Skeletal muscle satellite cell (primary cell): ENCODE measurements at regions not wholly inside any gene's neighbourhood (a gene's known extent, or its start where the extent isn't known, plus 50 kb on each side); places are given as distances from the start of the nearest gene placed in this dataset.
"Not testable (repeated sequence)": the region's sequence is repeated elsewhere in the genome, so short reads cannot be mapped to it uniquely, and the experiment has no call there.

ENCODE experiments used
- H3K27me3 ChIP-seq: 2 replicates; pipeline ENCODE4 v1.7.0; 2013; ENCODE audit warnings: low read length; ENCODE audit not compliant: control insufficient read depth, insufficient read depth
- H3K36me3 ChIP-seq: 2 replicates; pipeline ENCODE4 v1.7.0; 2013; ENCODE audit warnings: mild to moderate bottlenecking, control low read depth, low read length; ENCODE audit not compliant: insufficient read depth
- H3K4me1 ChIP-seq: 2 replicates; pipeline ENCODE4 v1.7.0; 2013; ENCODE audit warnings: low read length; ENCODE audit not compliant: control insufficient read depth, insufficient read depth
- H3K4me2 ChIP-seq: 2 replicates; pipeline ENCODE4 v1.7.0; 2013; ENCODE audit warnings: mild to moderate bottlenecking, low read length
- H3K4me3 ChIP-seq: 2 replicates; pipeline ENCODE4 v1.7.0; 2013; ENCODE audit warnings: low read length
- H3K9ac ChIP-seq: 2 replicates; pipeline ENCODE4 v1.7.0; 2013; ENCODE audit warnings: mild to moderate bottlenecking, low read depth, low read length, moderate library complexity
- H3K9me3 ChIP-seq: replicated peaks from 2 replicates; pipeline ENCODE4 v1.7.0; 2013; ENCODE audit warnings: mild to moderate bottlenecking, control low read depth, low read length

DNA sequence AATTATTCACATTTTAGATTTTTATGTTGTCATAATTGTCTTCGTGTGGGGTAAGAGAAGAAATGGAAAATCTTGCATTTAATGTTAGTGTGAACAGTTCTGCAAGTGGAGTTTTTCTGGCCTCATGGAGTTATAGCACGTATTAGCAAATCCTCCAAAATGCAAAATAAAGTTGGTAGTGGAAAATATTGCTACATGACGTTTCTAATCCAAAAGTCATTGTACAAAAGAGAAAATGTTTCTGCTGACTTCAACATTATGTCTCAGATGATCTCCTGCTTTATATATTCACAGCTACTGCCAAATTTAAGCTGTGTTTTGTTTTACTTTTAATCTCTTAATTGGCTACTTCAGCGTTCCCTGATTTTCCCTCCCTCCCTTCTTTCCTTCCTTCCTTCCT, 1804.0 kb upstream of the RAG2 start:
- no peaks in the 10 kb centered on the region for H3K27me3 ChIP-seq
- H3K36me3 ChIP-seq = no peaks in the 10 kb centered on the region
- H3K4me3 ChIP-seq = no peak overlapping the region

DNA sequence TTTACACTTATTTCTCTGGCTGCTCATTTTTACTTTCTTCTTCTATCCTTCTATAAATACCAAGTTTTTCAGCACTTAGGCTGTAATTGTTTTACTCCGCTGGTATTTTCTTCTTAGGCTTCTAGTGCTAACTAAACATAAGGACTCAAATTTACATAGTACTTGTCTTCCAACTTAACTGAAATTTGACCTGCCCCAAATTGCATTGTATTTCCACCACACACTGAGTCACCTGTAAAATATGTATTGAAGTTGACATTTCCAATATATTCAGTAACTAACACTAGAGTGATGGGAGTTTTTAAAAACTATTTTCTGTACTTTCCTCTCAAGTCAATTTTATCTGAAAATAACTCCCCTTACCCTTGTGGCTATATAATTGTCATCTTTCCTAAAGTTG, 1794.1 kb upstream of the RAG2 start:
- H3K4me3 ChIP-seq = no peak overlapping the region
- H3K27me3 ChIP-seq = no peaks in the 10 kb centered on the region
- H3K4me2 ChIP-seq = no peak overlapping the region
- no peaks in the 10 kb centered on the region for H3K36me3 ChIP-seq
- no peaks in the 10 kb centered on the region for H3K9me3 ChIP-seq
- no peaks in the 10 kb centered on the region for H3K4me1 ChIP-seq
- H3K9ac ChIP-seq = no peak overlapping the region

More for the DNA sequence above, 1804.0 kb upstream of the RAG2 start:
- Histone ChIP-seq H3K9me3 (no peaks in the 10 kb centered on the region), H3K9ac (no peak overlapping the region), H3K4me2 (no peak overlapping the region), H3K4me1 (no peaks in the 10 kb centered on the region)

DNA sequence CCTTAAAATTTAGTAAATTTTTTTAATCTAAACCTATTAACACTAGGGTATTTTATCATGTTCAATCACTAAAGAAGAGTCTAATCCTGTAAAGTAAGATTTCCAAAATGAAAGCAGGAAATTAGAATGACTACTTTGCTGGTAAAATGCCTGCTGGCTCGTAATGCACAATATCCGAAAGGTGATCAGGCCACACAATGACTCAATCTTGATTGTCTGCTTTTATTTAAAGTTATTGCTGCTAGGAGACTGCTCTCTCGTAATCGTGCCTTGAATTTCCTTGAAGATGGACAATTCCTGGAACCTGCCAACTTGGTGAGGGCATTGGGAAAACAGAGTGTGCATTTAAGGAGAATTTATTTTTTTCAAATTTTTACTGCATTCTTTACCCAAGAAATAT, 1786.5 kb upstream of the RAG2 start:
- H3K36me3 ChIP-seq = no peaks in the 10 kb centered on the region
- no peaks in the 10 kb centered on the region for H3K4me1 ChIP-seq
- no peaks in the 10 kb centered on the region for H3K9me3 ChIP-seq
- no peak overlapping the region for H3K4me2 ChIP-seq
- H3K4me3 ChIP-seq = no peak overlapping the region
- no peaks in the 10 kb centered on the region for H3K27me3 ChIP-seq
- H3K9ac ChIP-seq = no peak overlapping the region

DNA sequence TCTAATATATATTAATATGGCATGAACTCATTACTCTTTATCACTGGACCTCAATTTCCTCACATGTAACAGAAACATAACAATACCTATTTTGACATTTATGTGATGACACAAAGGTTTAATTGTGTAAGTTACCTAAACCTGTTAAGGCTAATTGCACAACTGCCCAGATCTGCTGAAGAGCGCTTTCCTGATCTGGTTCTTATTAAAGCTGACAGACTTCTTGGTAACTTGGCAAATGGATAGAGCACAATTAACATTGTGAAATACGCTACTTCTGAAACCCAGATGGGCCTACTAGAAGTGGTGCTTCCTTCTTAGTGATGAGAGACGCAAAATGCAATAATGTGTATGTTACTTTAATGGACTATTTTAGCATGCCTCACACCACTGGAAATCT, 1767.2 kb upstream of the RAG2 start:
- Histone ChIP-seq H3K9me3 (no peaks in the 10 kb centered on the region), H3K4me3 (no peak overlapping the region), H3K4me1 (no peaks in the 10 kb centered on the region)

GRCh38 chr11:38356255-38356654, 1758.2 kb upstream of the RAG2 start:
- Histone ChIP-seq H3K9ac (no peak overlapping the region), H3K36me3 (no peaks in the 10 kb centered on the region), H3K4me1 (no peaks in the 10 kb centered on the region), H3K4me2 (no peak overlapping the region), H3K4me3 (no peak overlapping the region), H3K27me3 (no peaks in the 10 kb centered on the region), H3K9me3 (no peaks in the 10 kb centered on the region)

More for the DNA sequence above, 1767.2 kb upstream of the RAG2 start:
- Histone ChIP-seq H3K36me3 (no peaks in the 10 kb centered on the region), H3K4me2 (no peak overlapping the region), H3K9ac (no peak overlapping the region), H3K27me3 (no peaks in the 10 kb centered on the region)

- peaks cover 9% of the 10 kb centered on the region for H3K4me1 ChIP-seq
- H3K27me3 ChIP-seq = no peaks in the 10 kb centered on the region
- H3K4me2 ChIP-seq = no peak overlapping the region
- no peak overlapping the region for H3K4me3 ChIP-seq
- no peaks in the 10 kb centered on the region for H3K36me3 ChIP-seq
- no peaks in the 10 kb centered on the region for H3K9me3 ChIP-seq
- no peak overlapping the region for H3K9ac ChIP-seq
Measured at GRCh38 chr11:38345286-38345685, 1747.2 kb upstream of the RAG2 start.

DNA sequence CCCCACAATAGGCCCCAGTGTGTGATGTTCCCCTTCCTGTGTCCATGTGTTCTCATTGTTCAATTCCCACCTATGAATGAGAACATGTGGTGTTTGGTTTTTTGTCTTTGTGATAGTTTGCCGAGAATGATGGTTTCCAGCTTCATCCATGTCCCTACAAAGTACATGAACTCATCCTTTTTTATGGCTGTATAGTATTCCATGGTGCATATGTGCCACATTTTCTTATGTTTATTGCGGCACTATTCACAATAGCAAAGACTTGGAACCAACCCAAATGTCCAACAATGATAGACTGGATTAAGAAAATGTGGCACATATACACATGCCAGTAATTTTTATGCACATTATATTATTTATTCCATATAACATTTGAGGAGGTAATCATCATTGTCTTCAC, 1743.6 kb upstream of the RAG2 start:
- not testable (repeated sequence) for H3K36me3 ChIP-seq, H3K9me3 ChIP-seq, H3K4me2 ChIP-seq

DNA sequence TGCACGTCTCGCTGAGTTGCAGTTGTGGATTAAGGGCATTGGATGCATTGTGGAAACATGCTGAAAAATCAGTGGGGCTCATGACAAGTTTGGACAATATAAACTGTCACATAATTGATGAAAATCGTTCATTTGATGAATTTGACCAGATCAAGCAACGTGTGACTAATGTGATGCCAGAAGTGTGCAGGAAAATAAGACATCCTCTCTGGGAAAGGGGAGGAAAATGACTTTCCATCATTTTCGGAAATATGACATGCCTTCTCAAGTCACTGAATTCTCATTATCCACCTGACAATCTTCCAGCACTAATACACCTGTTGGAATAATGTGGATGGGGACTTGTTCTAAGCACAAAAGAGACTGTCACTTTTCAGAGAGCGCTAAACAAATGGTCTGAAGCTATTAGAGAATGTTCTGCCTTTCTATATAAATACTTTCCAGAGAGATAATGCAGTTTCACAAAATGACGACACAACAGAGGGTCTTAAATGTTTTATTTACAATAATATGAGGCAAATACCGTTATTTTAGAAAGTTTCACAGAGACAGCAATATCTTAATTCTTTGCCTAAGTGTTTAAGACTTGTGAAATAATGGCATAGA, 1741.9 kb upstream of the RAG2 start:
- H3K4me1 ChIP-seq = peaks cover under 1% of the 10 kb centered on the region
- no peak overlapping the region for H3K4me2 ChIP-seq
- H3K4me3 ChIP-seq = no peak overlapping the region
- no peaks in the 10 kb centered on the region for H3K9me3 ChIP-seq
- no peaks in the 10 kb centered on the region for H3K27me3 ChIP-seq
- H3K9ac ChIP-seq = no peak overlapping the region
- no peaks in the 10 kb centered on the region for H3K36me3 ChIP-seq

More for the DNA sequence above, 1743.6 kb upstream of the RAG2 start:
- H3K4me1 ChIP-seq, H3K9ac ChIP-seq, H3K27me3 ChIP-seq, H3K4me3 ChIP-seq: not testable (repeated sequence)

DNA sequence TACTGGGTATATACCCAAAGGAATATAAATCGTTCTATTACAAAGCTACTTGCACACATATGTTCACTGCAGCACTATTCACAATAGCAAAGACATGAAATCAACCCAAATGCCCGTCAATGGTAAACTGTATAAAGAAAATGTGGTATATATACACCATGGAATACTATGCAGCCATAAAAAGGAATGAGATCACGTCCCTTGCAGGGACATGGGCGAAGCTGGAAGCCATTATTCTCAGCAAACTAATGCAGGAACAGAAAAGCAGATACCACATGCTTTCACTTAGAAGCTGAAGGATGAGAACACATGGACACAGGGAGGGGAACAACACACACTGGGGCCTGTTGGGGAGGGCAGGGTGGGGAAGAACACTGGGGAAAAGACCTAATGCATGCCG, 1740.0 kb upstream of the RAG2 start:
- not testable (repeated sequence) for H3K9ac ChIP-seq, H3K4me3 ChIP-seq, H3K4me2 ChIP-seq, H3K4me1 ChIP-seq, H3K27me3 ChIP-seq, H3K9me3 ChIP-seq, H3K36me3 ChIP-seq

DNA sequence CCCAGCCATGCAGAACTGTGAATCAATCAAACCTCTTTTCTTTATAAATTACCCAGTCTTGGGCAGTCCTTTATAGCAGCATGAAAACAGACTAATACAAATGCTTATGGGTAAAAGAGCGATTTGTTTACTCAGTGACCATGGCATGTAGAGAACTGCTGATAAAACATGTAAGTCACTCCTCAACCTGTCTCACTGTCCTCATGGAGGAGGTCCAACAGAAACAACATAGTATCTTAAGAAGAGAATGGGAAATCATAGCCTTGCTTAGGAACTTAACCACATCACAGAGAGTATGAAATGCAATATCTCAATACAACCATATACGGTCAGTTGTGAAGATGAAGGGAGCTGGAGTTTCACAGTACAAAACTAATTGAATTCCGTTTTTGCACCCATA, 1734.0 kb upstream of the RAG2 start:
- Histone ChIP-seq H3K9me3 (no peaks in the 10 kb centered on the region), H3K9ac (no peak overlapping the region), H3K36me3 (no peaks in the 10 kb centered on the region), H3K4me3 (no peak overlapping the region), H3K4me2 (no peak overlapping the region), H3K4me1 (no peaks in the 10 kb centered on the region), H3K27me3 (no peaks in the 10 kb centered on the region)

- no peaks in the 10 kb centered on the region for H3K36me3 ChIP-seq
- H3K9me3 ChIP-seq = no peaks in the 10 kb centered on the region
- no peaks in the 10 kb centered on the region for H3K27me3 ChIP-seq
- H3K4me1 ChIP-seq = no peaks in the 10 kb centered on the region
- H3K9ac ChIP-seq = no peak overlapping the region
- no peak overlapping the region for H3K4me3 ChIP-seq
- H3K4me2 ChIP-seq = no peak overlapping the region
Measured at GRCh38 chr11:38330578-38330977, 1732.5 kb upstream of the RAG2 start.

DNA sequence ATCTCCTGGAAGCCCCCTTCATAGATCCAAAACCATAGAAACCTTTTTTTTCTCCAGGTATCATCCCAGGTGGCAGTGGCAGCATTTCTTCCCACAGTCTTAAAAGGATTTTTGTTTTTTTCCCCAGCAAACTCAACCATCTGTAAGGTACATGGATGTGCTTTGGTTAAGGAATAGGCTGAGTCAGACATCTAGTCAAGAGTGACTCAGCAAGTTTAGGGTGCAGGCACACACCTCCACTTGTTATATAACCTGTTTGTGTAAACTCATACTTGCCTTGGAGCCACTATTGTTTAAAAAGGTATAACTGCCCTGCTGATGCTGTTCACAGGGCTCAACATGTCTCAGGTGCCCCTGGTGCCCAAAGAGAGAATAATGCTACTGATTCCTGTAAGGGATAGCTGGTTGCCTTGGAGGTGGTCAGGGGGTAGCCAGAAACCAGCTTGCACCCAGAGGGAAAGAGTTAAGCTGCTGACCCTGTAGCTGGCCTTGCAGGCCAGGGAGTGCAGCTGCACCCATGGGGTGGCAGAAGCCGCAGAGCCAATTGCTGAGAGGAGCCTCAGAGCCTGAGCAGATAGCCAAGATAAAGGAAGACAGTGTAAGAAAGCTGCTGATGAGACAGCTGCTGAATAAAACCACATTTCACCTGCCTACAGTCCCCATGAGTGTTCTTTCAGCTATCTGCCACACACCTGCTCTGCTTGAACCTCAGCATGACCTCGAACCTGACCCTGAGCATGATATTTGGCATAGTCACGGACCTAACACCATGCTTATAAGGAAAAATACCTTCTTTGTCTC, 1726.1 kb upstream of the RAG2 start:
- H3K36me3 ChIP-seq = no peaks in the 10 kb centered on the region
- no peak overlapping the region for H3K4me2 ChIP-seq
- no peaks in the 10 kb centered on the region for H3K27me3 ChIP-seq
- H3K4me3 ChIP-seq = no peak overlapping the region
- no peaks in the 10 kb centered on the region for H3K9me3 ChIP-seq
- H3K9ac ChIP-seq = no peak overlapping the region
- no peaks in the 10 kb centered on the region for H3K4me1 ChIP-seq
